Left lung (tissue), 4 donors: ENCODE measurements at regions not wholly inside any gene's neighbourhood (a gene's known extent, or its start where the extent isn't known, plus 50 kb on each side); places are given as distances from the start of the nearest gene placed in this dataset.

Source experiments
- ATAC-seq: fragments of 200-7000 bp; cut with Tn5 transposase; one replicate; pipeline ENCODE4 v1.9.1; 2020; ENCODE audit warnings: moderate library complexity
- DNase-seq, 4 donors: peaks; one replicate each; pipeline ENCODE4 v3.0.0-alpha.2; 2013 to 2020
- H3K27ac ChIP-seq, 2 donors: fragments of 200-600 bp; sonication (generic) in 1 of 2; one replicate each; pipeline versions ENCODE4 v1.5.0 to v1.8.0; 2020 to 2021
- H3K27me3 ChIP-seq, 2 donors: fragments of 200-600 bp; sonication (generic) in 1 of 2; one replicate each; pipeline versions ENCODE4 v1.5.0 to v1.8.0; 2020 to 2021
- H3K36me3 ChIP-seq, 2 donors: fragments of 200-600 bp; sonication (generic) in 1 of 2; one replicate each; pipeline versions ENCODE4 v1.5.0 to v1.8.0; 2020 to 2021
- H3K4me1 ChIP-seq, 2 donors: fragments of 200-600 bp; one replicate each; pipeline ENCODE4 v1.8.0; 2021
- H3K4me3 ChIP-seq, 2 donors: fragments of 200-600 bp; sonication (generic) in 1 of 2; one replicate each; pipeline versions ENCODE4 v1.5.0 to v1.8.0; 2020 to 2021; ENCODE audit warnings: mild to moderate bottlenecking in 1 of 2
- H3K9me3 ChIP-seq, 2 donors: fragments of 200-600 bp; sonication (generic) in 1 of 2; one replicate each; pipeline versions ENCODE4 v1.5.0 to v1.8.0; 2020 to 2021
- CTCF ChIP-seq, 2 donors: fragments of 200-600 bp; sonication (generic) in 1 of 2; IDR thresholded peaks; one replicate each; pipeline versions ENCODE4 v1.5.0 to v1.8.0; 2021; ENCODE audit warnings: antibody characterized with exemption in 2 of 2
- intact Hi-C, 2 donors: fragments of 100-400 bp; cut with DNase I; formaldehyde crosslinking; loops; one replicate each; pipeline versions ENCODE4 v1.11.2 to v1.14.2; 2022
- donor health status: DM: no; HTN: yes; CAD: no.
- donor health status: DM: no; HTN: no; CAD: no.

- no peaks in the 10 kb centered on the region for H3K4me1 ChIP-seq
- H3K4me3 ChIP-seq: no peak overlapping the region
- intact Hi-C loops: no loop called here
- no peaks in the 10 kb centered on the region for H3K9me3 ChIP-seq
- no peak overlapping the region for H3K27ac ChIP-seq
- no peak for ATAC-seq
- no peak for TF ChIP-seq CTCF (IDR thresholded peaks at IDR 0.05)
- no peaks in the 10 kb centered on the region for H3K36me3 ChIP-seq
- no peaks in the 10 kb centered on the region for H3K27me3 ChIP-seq
- no peak for DNase-seq
Observed at GRCh38 chr3:25281732-25282126, 146.3 kb upstream of the RARB start.

- no peaks in the 10 kb centered on the region for H3K27me3 ChIP-seq
- no peak overlapping the region for H3K4me3 ChIP-seq
- no peak for TF ChIP-seq CTCF (IDR thresholded peaks at IDR 0.05)
- no peak for DNase-seq
- no peak overlapping the region for H3K27ac ChIP-seq
- no peaks in the 10 kb centered on the region for H3K4me1 ChIP-seq
- no peaks in the 10 kb centered on the region for H3K9me3 ChIP-seq
- no peaks in the 10 kb centered on the region for H3K36me3 ChIP-seq
- no peak for ATAC-seq
- intact Hi-C loops: no loop called here
Observed at GRCh38 chr3:25283613-25284012, 144.4 kb upstream of the RARB start.

GRCh38 chr3:25284249-25284648 is 143.8 kb upstream of the RARB start:
- Histone ChIP-seq H3K27ac (no peak overlapping the region), H3K36me3 (no peaks in the 10 kb centered on the region), H3K27me3 (no peaks in the 10 kb centered on the region), H3K4me1 (no peaks in the 10 kb centered on the region), H3K4me3 (no peak overlapping the region), H3K9me3 (no peaks in the 10 kb centered on the region)
- DNase-seq (no peak), ATAC-seq (no peak)
- TF ChIP-seq CTCF (IDR thresholded peaks at IDR 0.05): no peak
- intact Hi-C loops: no loop called here

- intact Hi-C loops: no loop called here
- DNase-seq (no peak), ATAC-seq (no peak)
- H3K4me1 ChIP-seq: no peaks in the 10 kb centered on the region
- H3K27ac ChIP-seq: no peak overlapping the region
- no peaks in the 10 kb centered on the region for H3K9me3 ChIP-seq
- no peaks in the 10 kb centered on the region for H3K36me3 ChIP-seq
- no peaks in the 10 kb centered on the region for H3K27me3 ChIP-seq
- H3K4me3 ChIP-seq: no peak overlapping the region
- no peak for TF ChIP-seq CTCF (IDR thresholded peaks at IDR 0.05)
Observed at GRCh38 chr3:25287291-25287884, 140.7 kb upstream of the RARB start.

GRCh38 chr3:25288413-25288812 is 139.7 kb upstream of the RARB start:
- no peaks in the 10 kb centered on the region for H3K4me1 ChIP-seq
- H3K27ac ChIP-seq: no peak overlapping the region
- H3K27me3 ChIP-seq: no peaks in the 10 kb centered on the region
- no peaks in the 10 kb centered on the region for H3K9me3 ChIP-seq
- TF ChIP-seq CTCF (IDR thresholded peaks at IDR 0.05): no peak
- no peak overlapping the region for H3K4me3 ChIP-seq
- H3K36me3 ChIP-seq: no peaks in the 10 kb centered on the region
- ATAC-seq (no peak), DNase-seq (no peak)
- intact Hi-C loops: no loop called here
